Choroid plexus epithelial cell (primary cell): ENCODE measurements at regions not wholly inside any gene's neighbourhood (a gene's known extent, or its start where the extent isn't known, plus 50 kb on each side); places are given as distances from the start of the nearest gene placed in this dataset.

Experiments used
- DNase-seq: peaks from one replicate; pipeline ENCODE4 v3.0.0-alpha.2; 2010; ENCODE audit warnings: low read depth
- H3K4me3 ChIP-seq: 2 replicates; pipeline ENCODE4 v1.5.1; 2011; ENCODE audit warnings: low read depth, mild to moderate bottlenecking, control low read depth, low read length, moderate library complexity
- CTCF ChIP-seq: conservative IDR thresholded peaks from 2 replicates; pipeline ENCODE4 v1.5.1; 2011; ENCODE audit warnings: low read depth, mild to moderate bottlenecking, control low read depth, inconsistent platforms, low read length, moderate library complexity

- H3K4me3 ChIP-seq, result no peak overlapping the region
- DNase-seq, result no peak
- no peak for TF ChIP-seq CTCF
Measured at GRCh38 chr3:145798007-145798406, 363.0 kb downstream of the PLOD2 start.

GRCh38 chr3:145798696-145799537 is 362.1 kb downstream of the PLOD2 start:
- peak; percentile 64 for DNase-seq
- no peak overlapping the region for H3K4me3 ChIP-seq

GRCh38 chr3:145801696-145802095 is 359.3 kb downstream of the PLOD2 start:
- DNase-seq, result no peak
- no peak for TF ChIP-seq CTCF
- no peak overlapping the region for H3K4me3 ChIP-seq

More at GRCh38 chr3:145798696-145799537, 362.1 kb downstream of the PLOD2 start:
- TF ChIP-seq CTCF, result peak; percentile 2

- peak; percentile 57 for TF ChIP-seq CTCF
- no peak overlapping the region for H3K4me3 ChIP-seq
- DNase-seq, result peak; percentile 78
Measured at GRCh38 chr3:145807990-145808389, 353.0 kb downstream of the PLOD2 start.

- TF ChIP-seq CTCF, result no peak
- no peak for DNase-seq
- H3K4me3 ChIP-seq, result no peak overlapping the region
Measured at GRCh38 chr3:145812391-145812790, 348.6 kb downstream of the PLOD2 start.

GRCh38 chr3:145815707-145816413 is 345.1 kb downstream of the PLOD2 start:
- H3K4me3 ChIP-seq, result no peak overlapping the region
- peak; percentile 11 for DNase-seq
- no peak for TF ChIP-seq CTCF
